ENCODE measurements at regions not wholly inside any gene's neighbourhood (a gene's known extent, or its start where the extent isn't known, plus 50 kb on each side); places are given as distances from the start of the nearest gene placed in this dataset.

DNA sequence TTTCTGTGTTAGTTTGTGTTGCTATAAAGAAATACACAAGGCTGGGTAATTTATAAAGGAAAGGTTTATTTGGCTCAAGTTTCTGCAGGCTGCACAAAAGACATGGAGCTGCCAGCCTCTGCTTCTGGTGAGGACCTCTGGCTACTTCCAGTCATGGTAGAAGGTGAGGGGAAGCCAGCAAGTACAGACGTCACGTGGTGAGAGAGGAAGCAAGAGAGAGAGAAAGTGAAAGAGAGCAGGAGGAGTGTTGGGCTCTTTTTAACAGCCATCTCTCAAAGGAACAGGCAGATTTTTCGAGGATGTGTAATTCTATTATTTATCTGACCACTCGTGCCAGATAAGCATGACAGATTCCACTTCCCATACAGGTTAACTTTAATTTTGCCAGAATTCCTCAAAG lies 1199.1 kb downstream of the ADGRL3 start:
- dilution Hi-C loops (cut with HindIII; ENCODE audit: low sequenced_read_pairs, unreplicated experiment) (no loop called here), in situ Hi-C loops (cut with MboI; ENCODE audit: low sequenced_read_pairs) (no loop called here)
- no peak for DNase-seq

More for the DNA sequence above, 1199.1 kb downstream of the ADGRL3 start:
- Histone ChIP-seq H3K14ac (replicated peaks; ENCODE audit: low read depth, low read length) (no peak overlapping the region), H3K27ac (ENCODE audit: insufficient read depth, low read length) (no peak overlapping the region), H3K9ac (ENCODE audit: low read depth, low read length) (no peak overlapping the region), H2BK20ac (ENCODE audit: low read depth, low read length) (no peak overlapping the region), H2AFZ (replicated peaks; ENCODE audit: low read length, poor library complexity) (no peak overlapping the region), H4K91ac (ENCODE audit: insufficient read depth, low read depth, low read length) (no peak overlapping the region), H2AK5ac (ENCODE audit: low read depth, low read length) (no peak overlapping the region), H3K56ac (ENCODE audit: extremely low read depth, insufficient read depth, low read length) (no peak overlapping the region), H3K27me3 (ENCODE audit: control insufficient read depth, insufficient read depth, low read length) (no peaks in the 10 kb centered on the region), H4K20me1 (ENCODE audit: insufficient read depth, low read length) (no peaks in the 10 kb centered on the region), H3K18ac (ENCODE audit: low read depth, low read length) (no peak overlapping the region), H4K5ac (ENCODE audit: low read depth, low read length) (no peak overlapping the region), H3K4me3 (ENCODE audit: insufficient read depth, low read depth, low read length) (no peak overlapping the region), H3K4me1 (ENCODE audit: control insufficient read depth, insufficient read depth, low read length) (no peaks in the 10 kb centered on the region), H2BK120ac (ENCODE audit: low read depth, low read length) (no peak overlapping the region), H3K23ac (ENCODE audit: low read depth, low read length) (no peak overlapping the region), H3K79me1 (ENCODE audit: low read depth in 1 of 2, low read length in 2 of 2) (no peaks in the 10 kb centered on the region), H2AK9ac (replicated peaks; ENCODE audit: low read depth, low read length, poor library complexity) (no peak overlapping the region), H3K36me3 (ENCODE audit: control insufficient read depth, insufficient read depth, low read length) (no peaks in the 10 kb centered on the region), H4K8ac (ENCODE audit: low read depth in 2 of 2, low read length in 2 of 2) (no peak overlapping the region), H2BK15ac (ENCODE audit: low read depth, low read length) (no peak overlapping the region), H3K4ac (ENCODE audit: low read depth, low read length) (no peak overlapping the region), H3K4me2 (ENCODE audit: low read depth, low read length) (no peak overlapping the region), H3K9me1 (ENCODE audit: insufficient read depth, low read length) (no peaks in the 10 kb centered on the region), H2BK5ac (ENCODE audit: low read depth, low read length, poor library complexity, severe bottlenecking) (no peak overlapping the region), H3K9me3 (ENCODE audit: control insufficient read depth, insufficient read depth, low read length) (peaks cover 3% of the 10 kb centered on the region)
- no CpG with 5 or more reads among the region's 4 CpGs for WGBS, 2 experiments (ENCODE audit: extremely low coverage in 2 of 2, insufficient read length in 1 of 2)
- BruUV-seq (replicated peaks): no TSS peak
- TF ChIP-seq CHD1 (IDR thresholded peaks at IDR 0.05; ENCODE audit: low read depth, low read length) (no peak), RFX5 (IDR thresholded peaks at IDR 0.05; ENCODE audit: low read depth, low read length) (no peak), RCOR1 (IDR thresholded peaks at IDR 0.05; ENCODE audit: insufficient replicate concordance, low read length) (no peak), FOS (IDR thresholded peaks at IDR 0.05; ENCODE audit: low read depth, low read length) (no peak), RAD21 (IDR thresholded peaks at IDR 0.05; ENCODE audit: low read length) (no peak), SMC3 (IDR thresholded peaks at IDR 0.05; ENCODE audit: low read depth, low read length) (no peak), MXI1 (IDR thresholded peaks at IDR 0.05; ENCODE audit: borderline replicate concordance, low read depth, low read length) (no peak)
- TF ChIP-seq, protein P1, sequence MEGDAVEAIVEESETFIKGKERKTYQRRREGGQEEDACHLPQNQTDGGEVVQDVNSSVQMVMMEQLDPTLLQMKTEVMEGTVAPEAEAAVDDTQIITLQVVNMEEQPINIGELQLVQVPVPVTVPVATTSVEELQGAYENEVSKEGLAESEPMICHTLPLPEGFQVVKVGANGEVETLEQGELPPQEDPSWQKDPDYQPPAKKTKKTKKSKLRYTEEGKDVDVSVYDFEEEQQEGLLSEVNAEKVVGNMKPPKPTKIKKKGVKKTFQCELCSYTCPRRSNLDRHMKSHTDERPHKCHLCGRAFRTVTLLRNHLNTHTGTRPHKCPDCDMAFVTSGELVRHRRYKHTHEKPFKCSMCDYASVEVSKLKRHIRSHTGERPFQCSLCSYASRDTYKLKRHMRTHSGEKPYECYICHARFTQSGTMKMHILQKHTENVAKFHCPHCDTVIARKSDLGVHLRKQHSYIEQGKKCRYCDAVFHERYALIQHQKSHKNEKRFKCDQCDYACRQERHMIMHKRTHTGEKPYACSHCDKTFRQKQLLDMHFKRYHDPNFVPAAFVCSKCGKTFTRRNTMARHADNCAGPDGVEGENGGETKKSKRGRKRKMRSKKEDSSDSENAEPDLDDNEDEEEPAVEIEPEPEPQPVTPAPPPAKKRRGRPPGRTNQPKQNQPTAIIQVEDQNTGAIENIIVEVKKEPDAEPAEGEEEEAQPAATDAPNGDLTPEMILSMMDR (conservative IDR thresholded peaks at IDR 0.05; ENCODE audit: low read depth, low read length): no peak
- TF ChIP-seq, protein P2, sequence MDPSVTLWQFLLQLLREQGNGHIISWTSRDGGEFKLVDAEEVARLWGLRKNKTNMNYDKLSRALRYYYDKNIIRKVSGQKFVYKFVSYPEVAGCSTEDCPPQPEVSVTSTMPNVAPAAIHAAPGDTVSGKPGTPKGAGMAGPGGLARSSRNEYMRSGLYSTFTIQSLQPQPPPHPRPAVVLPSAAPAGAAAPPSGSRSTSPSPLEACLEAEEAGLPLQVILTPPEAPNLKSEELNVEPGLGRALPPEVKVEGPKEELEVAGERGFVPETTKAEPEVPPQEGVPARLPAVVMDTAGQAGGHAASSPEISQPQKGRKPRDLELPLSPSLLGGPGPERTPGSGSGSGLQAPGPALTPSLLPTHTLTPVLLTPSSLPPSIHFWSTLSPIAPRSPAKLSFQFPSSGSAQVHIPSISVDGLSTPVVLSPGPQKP (IDR thresholded peaks at IDR 0.05; ENCODE audit: borderline replicate concordance, low read depth, low read length): no peak
- ChIA-PET CTCF (no interaction called here), POLR2A (ENCODE audit: unreplicated experiment) (no interaction called here)
- intact Hi-C loops (cut with micrococcal nuclease): no loop called here
- no peak for ATAC-seq (ENCODE audit: low read depth)

Measured in IMR-90 (cell line).